ENCODE measurements at regions not wholly inside any gene's neighbourhood (a gene's known extent, or its start where the extent isn't known, plus 50 kb on each side); places are given as distances from the start of the nearest gene placed in this dataset.

GRCh38 chr12:132439333-132439904, 50.5 kb upstream of the FBRSL1 start:
- no peak overlapping the region for H3K4me3 ChIP-seq
- H3K27ac ChIP-seq: no peak overlapping the region

GRCh38 chr12:132438726-132439125, 51.2 kb upstream of the FBRSL1 start:
- Histone ChIP-seq H3K27ac (peak overlapping the region in 1 of 21 experiments; percentile 21), H3K4me3 (no peak overlapping the region)

GRCh38 chr12:132437943-132438700, 51.8 kb upstream of the FBRSL1 start:
- Histone ChIP-seq H3K4me3 (no peak overlapping the region), H3K27ac (peak overlapping the region in 3 of 21 experiments; percentile 4 to 86 (median 10))

GRCh38 chr12:132437252-132437932, 52.6 kb upstream of the FBRSL1 start:
- Histone ChIP-seq H3K4me3 (peak overlapping the region in 2 of 7 experiments; percentile 10 to 25), H3K27ac (peak overlapping the region in 3 of 21 experiments; percentile 10 to 86 (median 67))

GRCh38 chr12:132436791-132437251, 53.1 kb upstream of the FBRSL1 start:
- peak overlapping the region in 2 of 21 experiments; percentile 67 to 86 for H3K27ac ChIP-seq
- H3K4me3 ChIP-seq: peak overlapping the region in 2 of 7 experiments; percentile 10 to 25

GRCh38 chr12:132435486-132436187, 54.3 kb upstream of the FBRSL1 start:
- peak overlapping the region in 1 of 21 experiments; percentile 86 for H3K27ac ChIP-seq
- H3K4me3 ChIP-seq: peak overlapping the region in 2 of 7 experiments; percentile 0 to 25

GRCh38 chr12:132433641-132434395, 56.1 kb upstream of the FBRSL1 start:
- H3K27ac ChIP-seq: no peak overlapping the region
- no peak overlapping the region for H3K4me3 ChIP-seq

GRCh38 chr12:132432721-132433577, 57.0 kb upstream of the FBRSL1 start:
- Histone ChIP-seq H3K27ac (no peak overlapping the region), H3K4me3 (no peak overlapping the region)

- H3K27ac ChIP-seq: no peak overlapping the region
- no peak overlapping the region for H3K4me3 ChIP-seq
Measured at GRCh38 chr12:132432126-132432705, 57.7 kb upstream of the FBRSL1 start.

- no peak overlapping the region for H3K4me3 ChIP-seq
- H3K27ac ChIP-seq: peak overlapping the region in 1 of 21 experiments; percentile 4
Measured at GRCh38 chr12:132430838-132431774, 58.8 kb upstream of the FBRSL1 start.

GRCh38 chr12:132429946-132430643, 59.9 kb upstream of the FBRSL1 start:
- peak overlapping the region in 5 of 21 experiments; percentile 4 to 79 (median 63) for H3K27ac ChIP-seq

GRCh38 chr12:132429602-132429945, 60.4 kb upstream of the FBRSL1 start:
- H3K27ac ChIP-seq: peak overlapping the region in 8 of 21 experiments; percentile 37 to 79 (median 63)
- no peak overlapping the region for H3K4me3 ChIP-seq

More at GRCh38 chr12:132429946-132430643, 59.9 kb upstream of the FBRSL1 start:
- H3K4me3 ChIP-seq: no peak overlapping the region

- H3K4me3 ChIP-seq: no peak overlapping the region
Measured at GRCh38 chr12:132428936-132429601, 60.9 kb upstream of the FBRSL1 start.

GRCh38 chr12:132427999-132428935, 61.7 kb upstream of the FBRSL1 start:
- Histone ChIP-seq H3K4me3 (no peak overlapping the region), H3K27ac (peak overlapping the region in 12 of 21 experiments; percentile 7 to 79 (median 56))

More at GRCh38 chr12:132428936-132429601, 60.9 kb upstream of the FBRSL1 start:
- peak overlapping the region in 11 of 21 experiments; percentile 7 to 79 (median 63) for H3K27ac ChIP-seq
